GM21528 (cell line): ENCODE measurements at regions not wholly inside any gene's neighbourhood (a gene's known extent, or its start where the extent isn't known, plus 50 kb on each side); places are given as distances from the start of the nearest gene placed in this dataset.

Source experiments
- ATAC-seq: cut with Tn5 transposase; IDR thresholded peaks from one replicate; pipeline ENCODE4 v1.9.1; 2021; ENCODE audit warnings: mild to moderate bottlenecking, moderate library complexity; ENCODE audit not compliant: unreplicated experiment, low FRiP score

- no peak for ATAC-seq
Measured at GRCh38 chr21:38879912-38880576, 74.3 kb downstream of the ETS2 start.

GRCh38 chr21:38878379-38879179 is 72.8 kb downstream of the ETS2 start:
- ATAC-seq, result no peak

DNA sequence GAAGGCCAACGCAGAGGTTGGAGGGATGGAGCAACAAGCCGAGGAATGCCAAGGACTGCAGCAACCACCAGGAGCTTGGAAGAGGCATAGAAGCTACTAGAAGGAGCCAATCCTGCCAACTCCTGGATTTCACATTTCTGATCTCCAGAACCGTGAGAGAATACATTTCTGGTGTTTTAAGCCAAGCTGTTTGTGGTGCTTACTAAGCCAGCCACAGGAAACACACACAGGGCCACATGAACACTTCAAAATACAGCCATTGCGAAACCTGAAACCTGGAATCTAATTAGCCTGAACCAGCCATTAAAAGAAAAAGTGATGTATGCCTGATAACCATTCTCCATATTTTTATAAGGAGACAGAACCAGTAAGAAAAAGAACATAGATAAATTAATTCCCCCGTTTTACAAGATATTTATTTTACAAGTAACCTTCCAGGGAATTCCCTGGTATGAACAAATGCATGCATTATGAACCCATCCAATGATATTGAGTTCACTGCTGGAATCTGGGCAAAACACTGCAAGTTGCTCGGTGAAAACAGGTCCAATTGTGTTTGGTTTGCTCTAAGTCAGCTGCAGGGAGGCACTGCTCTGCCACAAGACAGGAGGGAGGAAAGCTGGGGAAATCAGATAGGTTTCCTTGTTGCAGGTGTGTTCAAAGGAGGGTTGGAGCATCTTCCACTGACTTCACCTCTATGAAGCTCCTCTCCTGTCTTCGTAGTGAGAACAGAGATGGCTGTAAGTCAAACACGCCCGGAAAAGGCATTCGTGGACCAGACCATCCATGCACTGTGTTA is 70.2 kb downstream of the ETS2 start:
- no peak for ATAC-seq
